H9 (cell line): ENCODE measurements at regions not wholly inside any gene's neighbourhood (a gene's known extent, or its start where the extent isn't known, plus 50 kb on each side); places are given as distances from the start of the nearest gene placed in this dataset.

ENCODE experiments used
- DNase-seq: peaks from one replicate; pipeline ENCODE4 v3.0.0-alpha.2; 2017
- H2AFZ ChIP-seq: one replicate; pipeline ENCODE4 v1.6.1; 2013; ENCODE audit warnings: mild to moderate bottlenecking, low read length, control low read depth, moderate library complexity
- H2AK5ac ChIP-seq: 2 replicates; pipeline ENCODE4 v1.6.1; 2013; ENCODE audit warnings: low read length, control low read depth, mixed read lengths; ENCODE audit not compliant: insufficient read length
- H2BK120ac ChIP-seq: one replicate; pipeline ENCODE4 v1.6.1; 2013; ENCODE audit warnings: low read depth, mild to moderate bottlenecking, low read length, control low read depth, inconsistent platforms; ENCODE audit not compliant: poor library complexity, severe bottlenecking
- H2BK12ac ChIP-seq: 2 replicates; pipeline ENCODE4 v1.6.1; 2013; ENCODE audit warnings: low read length, control low read depth, mixed read lengths, low read depth; ENCODE audit not compliant: insufficient read length
- H2BK15ac ChIP-seq: 2 replicates; pipeline ENCODE4 v1.6.1; 2013; ENCODE audit warnings: low read depth, low read length, control low read depth
- H2BK20ac ChIP-seq: one replicate; pipeline ENCODE4 v1.6.1; 2013; ENCODE audit warnings: low read depth, mild to moderate bottlenecking, low read length, control low read depth, inconsistent platforms; ENCODE audit not compliant: poor library complexity, severe bottlenecking
- H2BK5ac ChIP-seq: 2 replicates; pipeline ENCODE4 v1.6.1; 2013; ENCODE audit warnings: low read length, control low read depth, mixed read lengths; ENCODE audit not compliant: insufficient read length
- H3K14ac ChIP-seq: 2 replicates; pipeline ENCODE4 v1.6.1; 2013; ENCODE audit warnings: low read length, control low read depth; ENCODE audit not compliant: insufficient read depth
- H3K18ac ChIP-seq: 2 replicates; pipeline ENCODE4 v1.6.1; 2013; ENCODE audit warnings: low read depth, mild to moderate bottlenecking, mixed read lengths, low read length, control low read depth; ENCODE audit not compliant: insufficient read length
- H3K23ac ChIP-seq: 2 replicates; pipeline ENCODE4 v1.6.1; 2013; ENCODE audit warnings: low read length, control low read depth, mixed read lengths, low read depth; ENCODE audit not compliant: insufficient read length
- H3K23me2 ChIP-seq: 2 replicates; pipeline ENCODE4 v1.6.1; 2013; ENCODE audit warnings: low read depth, mild to moderate bottlenecking, mixed read lengths, low read length, control low read depth; ENCODE audit not compliant: insufficient read length, poor library complexity, severe bottlenecking
- H3K27ac ChIP-seq: 2 replicates; pipeline ENCODE4 v1.5.1; 2013; ENCODE audit warnings: low read length, control low read depth, mixed read lengths, low read depth; ENCODE audit not compliant: insufficient read length
- H3K27me3 ChIP-seq: 2 replicates; pipeline ENCODE4 v1.6.1; 2013; ENCODE audit warnings: low read length, control low read depth, inconsistent platforms; ENCODE audit not compliant: insufficient read depth
- H3K4ac ChIP-seq: 2 replicates; pipeline ENCODE4 v1.6.1; 2013; ENCODE audit warnings: low read depth, mild to moderate bottlenecking, control low read depth, inconsistent platforms, low read length, moderate library complexity
- H3K4me1 ChIP-seq: 2 replicates; pipeline ENCODE4 v1.6.1; 2013; ENCODE audit warnings: low read length, control low read depth, inconsistent platforms; ENCODE audit not compliant: insufficient read depth
- H3K4me2 ChIP-seq: 2 replicates; pipeline ENCODE4 v1.6.1; 2013; ENCODE audit warnings: low read length, control low read depth, mixed read lengths; ENCODE audit not compliant: insufficient read length, insufficient read depth
- H3K56ac ChIP-seq: 2 replicates; pipeline ENCODE4 v1.6.1; 2013; ENCODE audit warnings: low read depth, mild to moderate bottlenecking, mixed read lengths, low read length, control low read depth; ENCODE audit not compliant: insufficient read length
- H3K79me1 ChIP-seq: 2 replicates; pipeline ENCODE4 v1.6.1; 2013; ENCODE audit warnings: low read depth, mild to moderate bottlenecking, moderate library complexity, low read length, control low read depth, inconsistent platforms; ENCODE audit not compliant: insufficient read depth, poor library complexity, severe bottlenecking
- H3K79me2 ChIP-seq: 2 replicates; pipeline ENCODE4 v1.6.1; 2013; ENCODE audit warnings: low read length, control low read depth, inconsistent platforms; ENCODE audit not compliant: insufficient read depth
- H3K9ac ChIP-seq: 2 replicates; pipeline ENCODE4 v1.6.1; 2013; ENCODE audit warnings: low read length, control low read depth, mixed read lengths; ENCODE audit not compliant: insufficient read length; ENCODE audit errors: extremely low read depth
- H3K9me3 ChIP-seq: one replicate; pipeline ENCODE4 v1.6.1; 2013; ENCODE audit warnings: low read depth, low read length, inconsistent platforms; ENCODE audit not compliant: control insufficient read depth
- H3T11ph ChIP-seq: one replicate; pipeline ENCODE4 v1.6.1; 2013; ENCODE audit warnings: mild to moderate bottlenecking, low read length, control low read depth, inconsistent platforms
- H4K20me1 ChIP-seq: one replicate; pipeline ENCODE4 v1.6.1; 2013; ENCODE audit not compliant: control insufficient read depth, insufficient read length, insufficient read depth
- H4K5ac ChIP-seq: 2 replicates; pipeline ENCODE4 v1.6.1; 2013; ENCODE audit warnings: low read depth, mild to moderate bottlenecking, mixed read lengths, low read length, control low read depth; ENCODE audit not compliant: insufficient read length
- H4K8ac ChIP-seq: replicated peaks from 2 replicates; pipeline ENCODE4 v1.6.1; 2013; ENCODE audit warnings: low read length, control low read depth, mixed read lengths, low read depth; ENCODE audit not compliant: insufficient read length
- H4K91ac ChIP-seq: 2 replicates; pipeline ENCODE4 v1.6.1; 2013; ENCODE audit warnings: low read depth, mild to moderate bottlenecking, moderate library complexity, mixed read lengths, low read length, control low read depth; ENCODE audit not compliant: insufficient read length
- H3K27ac Mint-ChIP-seq, 3 experiments: 2 replicates in 2 of 3; 3 replicates in 1 of 3; pipeline ENCODE4 v1.8.0; 2020 to 2021; ENCODE audit warnings: mixed read lengths in 3 of 3, mild to moderate bottlenecking in 1 of 3, moderate library complexity in 1 of 3
- H3K27me3 Mint-ChIP-seq: 2 replicates; pipeline ENCODE4 v1.8.0; 2021; ENCODE audit warnings: low read depth, mild to moderate bottlenecking, moderate library complexity, mixed read lengths
- H3K36me3 Mint-ChIP-seq, 3 experiments: 2 replicates in 2 of 3; 3 replicates in 1 of 3; pipeline ENCODE4 v1.8.0; 2020 to 2021; ENCODE audit warnings: low read depth in 3 of 3, mixed read lengths in 3 of 3; ENCODE audit not compliant: insufficient read depth in 1 of 3
- H3K4me1 Mint-ChIP-seq, 2 experiments: 2 replicates each; pipeline ENCODE4 v1.8.0; 2020; ENCODE audit warnings: mixed read lengths in 2 of 2
- H3K4me3 Mint-ChIP-seq, 2 experiments: 2 replicates in 1 of 2; 3 replicates in 1 of 2; pipeline ENCODE4 v1.8.0; 2020 to 2021; ENCODE audit warnings: mild to moderate bottlenecking in 2 of 2, mixed read lengths in 2 of 2, moderate library complexity in 1 of 2
- H3K9me3 Mint-ChIP-seq, 2 experiments: 2 replicates in 1 of 2; 3 replicates in 1 of 2; pipeline ENCODE4 v1.8.0; 2020; ENCODE audit warnings: mild to moderate bottlenecking in 2 of 2, mixed read lengths in 2 of 2, moderate library complexity in 1 of 2
- TF ChIP-seq, protein P1 (sequence below): fragments of 200-600 bp; sonication (generic); conservative IDR thresholded peaks from 3 replicates; pipeline ENCODE4 v1.8.0; 2021; ENCODE audit warnings: antibody characterized with exemption, mild to moderate bottlenecking

DNA sequence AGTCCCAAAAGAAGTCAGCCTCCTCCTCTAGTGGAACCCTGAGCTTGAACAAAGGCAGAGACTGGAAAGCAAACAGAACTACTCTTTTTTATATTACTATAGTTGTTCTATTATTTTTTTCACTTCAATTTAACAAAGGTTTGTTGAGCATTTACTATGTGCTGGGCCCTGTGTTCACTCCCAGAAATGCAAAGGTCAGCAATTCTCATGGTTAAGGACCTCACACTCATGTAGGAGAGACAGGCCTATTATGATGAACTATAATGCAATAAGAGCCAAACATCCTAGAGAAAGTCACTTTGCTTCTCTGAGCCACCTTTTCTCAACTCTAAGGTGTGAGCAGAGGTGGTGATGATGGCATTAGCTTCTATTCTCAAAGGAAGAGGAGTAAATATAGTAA is 82.1 kb upstream of the ARHGEF3 start:
- Histone ChIP-seq H3K27me3 (no peaks in the 10 kb centered on the region), H3T11ph (no peak overlapping the region), H3K4me1 (no peaks in the 10 kb centered on the region), H2BK15ac (no peak overlapping the region), H3K9me3 (no peaks in the 10 kb centered on the region), H2BK5ac (no peak overlapping the region), H3K4me2 (no peak overlapping the region), H3K23me2 (no peaks in the 10 kb centered on the region), H4K20me1 (no peaks in the 10 kb centered on the region), H2BK120ac (no peak overlapping the region), H3K18ac (no peak overlapping the region), H3K79me2 (no peaks in the 10 kb centered on the region), H2AK5ac (no peak overlapping the region), H4K8ac (no peak overlapping the region), H3K23ac (no peak overlapping the region), H4K5ac (no peak overlapping the region), H2AFZ (no peak overlapping the region), H2BK20ac (no peak overlapping the region), H3K4ac (no peak overlapping the region), H3K14ac (no peak overlapping the region), H3K56ac (no peak overlapping the region), H2BK12ac (no peak overlapping the region), H4K91ac (no peak overlapping the region), H3K9ac (no peak overlapping the region), H3K27ac (no peak overlapping the region), H3K79me1 (no peaks in the 10 kb centered on the region)
- Mint-ChIP-seq H3K4me3 (no peak overlapping the region), H3K27me3 (no peaks in the 10 kb centered on the region; the same call in 1 of the 2 replicates), H3K4me1 (no peaks in the 10 kb centered on the region), H3K36me3 (no peaks in the 10 kb centered on the region), H3K27ac (no peak overlapping the region), H3K9me3 (no peaks in the 10 kb centered on the region; a peak in 1 of 5 replicates)
- TF ChIP-seq, protein P1, sequence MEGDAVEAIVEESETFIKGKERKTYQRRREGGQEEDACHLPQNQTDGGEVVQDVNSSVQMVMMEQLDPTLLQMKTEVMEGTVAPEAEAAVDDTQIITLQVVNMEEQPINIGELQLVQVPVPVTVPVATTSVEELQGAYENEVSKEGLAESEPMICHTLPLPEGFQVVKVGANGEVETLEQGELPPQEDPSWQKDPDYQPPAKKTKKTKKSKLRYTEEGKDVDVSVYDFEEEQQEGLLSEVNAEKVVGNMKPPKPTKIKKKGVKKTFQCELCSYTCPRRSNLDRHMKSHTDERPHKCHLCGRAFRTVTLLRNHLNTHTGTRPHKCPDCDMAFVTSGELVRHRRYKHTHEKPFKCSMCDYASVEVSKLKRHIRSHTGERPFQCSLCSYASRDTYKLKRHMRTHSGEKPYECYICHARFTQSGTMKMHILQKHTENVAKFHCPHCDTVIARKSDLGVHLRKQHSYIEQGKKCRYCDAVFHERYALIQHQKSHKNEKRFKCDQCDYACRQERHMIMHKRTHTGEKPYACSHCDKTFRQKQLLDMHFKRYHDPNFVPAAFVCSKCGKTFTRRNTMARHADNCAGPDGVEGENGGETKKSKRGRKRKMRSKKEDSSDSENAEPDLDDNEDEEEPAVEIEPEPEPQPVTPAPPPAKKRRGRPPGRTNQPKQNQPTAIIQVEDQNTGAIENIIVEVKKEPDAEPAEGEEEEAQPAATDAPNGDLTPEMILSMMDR: no peak
- no peak for DNase-seq
